ENCODE measurements at regions not wholly inside any gene's neighbourhood (a gene's known extent, or its start where the extent isn't known, plus 50 kb on each side); places are given as distances from the start of the nearest gene placed in this dataset.

DNA sequence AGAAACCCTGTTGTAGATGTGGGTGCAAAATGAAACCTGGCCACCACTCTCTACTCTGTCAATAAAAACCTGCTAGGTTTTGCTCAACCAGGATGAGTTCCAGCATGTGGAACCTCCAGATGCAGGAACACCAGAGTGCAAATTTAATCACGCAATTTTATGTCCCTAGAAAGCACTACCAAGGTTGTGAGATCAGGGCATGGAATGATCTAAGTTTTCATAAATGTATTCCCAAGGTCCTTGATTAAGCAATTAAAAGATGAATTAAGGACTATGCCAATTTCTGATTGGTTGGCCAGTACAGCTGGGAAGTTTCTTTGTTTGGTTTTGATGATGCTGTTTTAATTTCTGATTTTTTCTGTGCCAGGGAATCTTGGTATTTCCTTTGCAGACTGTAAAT lies 179.2 kb downstream of the KCNS3 start:
- TF ChIP-seq, protein P1, sequence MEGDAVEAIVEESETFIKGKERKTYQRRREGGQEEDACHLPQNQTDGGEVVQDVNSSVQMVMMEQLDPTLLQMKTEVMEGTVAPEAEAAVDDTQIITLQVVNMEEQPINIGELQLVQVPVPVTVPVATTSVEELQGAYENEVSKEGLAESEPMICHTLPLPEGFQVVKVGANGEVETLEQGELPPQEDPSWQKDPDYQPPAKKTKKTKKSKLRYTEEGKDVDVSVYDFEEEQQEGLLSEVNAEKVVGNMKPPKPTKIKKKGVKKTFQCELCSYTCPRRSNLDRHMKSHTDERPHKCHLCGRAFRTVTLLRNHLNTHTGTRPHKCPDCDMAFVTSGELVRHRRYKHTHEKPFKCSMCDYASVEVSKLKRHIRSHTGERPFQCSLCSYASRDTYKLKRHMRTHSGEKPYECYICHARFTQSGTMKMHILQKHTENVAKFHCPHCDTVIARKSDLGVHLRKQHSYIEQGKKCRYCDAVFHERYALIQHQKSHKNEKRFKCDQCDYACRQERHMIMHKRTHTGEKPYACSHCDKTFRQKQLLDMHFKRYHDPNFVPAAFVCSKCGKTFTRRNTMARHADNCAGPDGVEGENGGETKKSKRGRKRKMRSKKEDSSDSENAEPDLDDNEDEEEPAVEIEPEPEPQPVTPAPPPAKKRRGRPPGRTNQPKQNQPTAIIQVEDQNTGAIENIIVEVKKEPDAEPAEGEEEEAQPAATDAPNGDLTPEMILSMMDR (IDR thresholded peaks at IDR 0.05): no peak
- ATAC-seq (ENCODE audit: low FRiP score): no peak
- DNase-seq (ENCODE audit: low spot score): no peak

DNA sequence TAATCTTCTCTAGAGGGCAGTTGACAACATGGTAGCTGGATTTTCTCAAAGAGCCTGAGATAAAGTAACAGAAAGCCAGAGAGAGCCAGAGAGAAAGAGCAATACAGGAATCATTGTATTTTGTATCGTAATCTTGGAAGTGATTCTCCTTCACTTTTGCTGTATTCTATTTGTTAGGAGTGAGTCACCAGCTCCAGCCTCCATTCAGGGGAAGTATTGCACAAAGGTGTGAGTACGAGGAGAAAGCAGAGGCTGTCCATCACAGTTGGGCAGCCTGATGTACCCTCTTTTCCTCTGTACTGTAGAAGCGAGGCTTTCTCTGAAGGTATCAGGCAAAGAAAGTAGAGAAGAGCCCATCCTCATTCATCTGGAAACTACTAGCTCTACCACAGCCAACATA lies 176.8 kb downstream of the KCNS3 start:
- TF ChIP-seq, protein P1 (IDR thresholded peaks at IDR 0.05): no peak
- ATAC-seq (ENCODE audit: low FRiP score): no peak
- DNase-seq (ENCODE audit: low spot score): no peak

DNA sequence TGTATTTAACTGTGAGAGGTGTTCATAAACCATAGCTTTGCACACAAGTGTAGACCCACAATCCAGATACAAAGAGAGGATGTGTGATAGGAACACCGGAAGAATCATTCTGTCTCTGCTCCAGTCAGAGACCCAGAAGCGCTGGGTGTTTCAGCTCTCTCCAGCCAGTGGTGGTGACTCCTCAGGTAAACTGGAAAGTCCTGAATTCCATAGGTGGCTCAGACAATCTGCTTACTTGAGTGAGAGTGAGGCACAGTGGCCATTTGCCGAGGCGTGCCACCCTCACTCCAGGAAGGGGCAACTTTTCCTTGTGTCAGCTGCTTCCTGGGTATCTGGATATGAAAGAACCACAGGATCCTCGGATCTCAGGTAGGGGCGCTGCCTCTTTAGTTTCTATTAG lies 171.5 kb downstream of the KCNS3 start:
- TF ChIP-seq, protein P1 (IDR thresholded peaks at IDR 0.05): no peak
- ATAC-seq (ENCODE audit: low FRiP score) (no peak), DNase-seq (ENCODE audit: low spot score) (no peak)

DNA sequence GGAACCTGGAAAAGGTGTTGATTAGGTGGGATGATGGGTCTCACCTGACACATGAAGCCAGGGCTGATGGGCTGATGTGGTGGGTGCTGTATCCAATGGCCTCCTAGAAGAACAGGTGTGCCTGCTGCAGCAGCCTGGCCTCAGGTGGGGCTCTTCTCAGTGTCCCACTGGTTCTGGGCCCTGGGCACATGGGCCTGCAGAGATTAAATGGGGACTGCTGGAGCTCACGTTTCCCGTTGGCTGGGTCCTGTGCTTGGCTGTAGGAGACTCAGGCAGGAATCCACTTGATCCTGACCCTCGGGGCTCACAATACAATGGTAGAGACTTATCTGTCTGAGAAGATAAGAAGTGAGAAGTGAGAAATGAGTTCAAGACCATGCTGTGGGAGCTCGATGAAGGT lies 170.9 kb downstream of the KCNS3 start:
- TF ChIP-seq, protein P1 (IDR thresholded peaks at IDR 0.05): no peak
- no peak for DNase-seq (ENCODE audit: low spot score)
- no peak for ATAC-seq (ENCODE audit: low FRiP score)

DNA sequence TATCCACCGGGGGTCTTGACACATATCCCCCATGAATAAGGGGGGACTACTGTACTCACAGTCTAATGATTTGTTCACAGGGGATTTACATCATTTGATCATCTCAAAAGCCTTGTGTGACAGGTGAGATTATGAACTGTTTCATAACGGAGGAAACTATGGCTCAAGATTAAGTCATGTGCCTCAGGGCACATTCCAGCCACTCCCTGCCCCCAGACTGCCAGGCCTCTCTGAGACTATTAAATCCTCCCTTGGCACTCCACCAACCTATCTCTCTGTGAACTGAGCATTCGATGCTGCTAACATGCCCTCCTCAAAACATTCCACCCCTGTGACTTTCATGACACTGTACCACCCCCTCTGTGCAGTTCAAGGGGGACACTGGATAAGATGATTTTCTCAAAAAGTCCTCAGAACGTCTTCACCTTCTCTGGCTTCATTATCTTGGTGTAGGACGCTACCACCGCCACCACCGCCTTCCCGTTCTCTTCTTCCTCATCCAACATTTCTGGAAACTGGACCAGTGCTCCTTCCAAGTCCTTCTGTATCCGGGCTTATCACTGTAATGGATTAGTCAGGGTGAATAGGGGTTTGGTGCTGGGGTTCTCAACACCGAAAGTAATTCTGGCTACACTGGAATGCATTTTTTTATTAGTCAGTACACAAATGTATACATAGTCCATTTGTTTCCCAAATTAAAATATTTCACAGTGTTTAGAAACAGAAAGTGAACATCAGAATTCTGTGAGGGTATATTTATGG lies 169.6 kb downstream of the KCNS3 start:
- TF ChIP-seq, protein P1 (IDR thresholded peaks at IDR 0.05): no peak

DNA sequence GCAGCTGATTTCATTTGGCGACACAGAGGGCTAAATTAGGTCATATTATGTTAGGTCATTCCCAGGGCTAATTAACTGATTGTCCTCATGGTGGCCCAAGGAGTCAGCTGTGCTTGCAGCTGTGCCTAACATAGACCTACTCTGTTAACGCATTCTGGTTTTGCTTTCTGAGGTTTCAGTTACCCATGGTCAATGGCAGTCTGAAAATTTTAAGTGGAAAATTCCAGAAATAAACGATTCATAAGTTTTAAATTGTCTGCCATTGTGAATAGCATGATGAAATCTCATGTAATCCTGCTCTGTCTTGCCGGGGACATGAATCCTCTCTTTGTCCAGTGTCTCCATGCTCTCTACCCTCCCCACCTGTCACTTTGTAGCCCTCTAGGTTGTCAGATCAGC lies 168.7 kb downstream of the KCNS3 start:
- ATAC-seq (ENCODE audit: low FRiP score): no peak
- DNase-seq (ENCODE audit: low spot score): no peak

More for the DNA sequence above, 169.6 kb downstream of the KCNS3 start:
- DNase-seq (ENCODE audit: low spot score) (no peak), ATAC-seq (ENCODE audit: low FRiP score) (peak; percentile 79)

More for the DNA sequence above, 168.7 kb downstream of the KCNS3 start:
- TF ChIP-seq, protein P1 (IDR thresholded peaks at IDR 0.05): no peak
